Upper lobe of left lung (tissue), 6 donors: ENCODE measurements at regions not wholly inside any gene's neighbourhood (a gene's known extent, or its start where the extent isn't known, plus 50 kb on each side); places are given as distances from the start of the nearest gene placed in this dataset.

Experiments
- ATAC-seq, 2 donors: fragments of 200-7000 bp; cut with Tn5 transposase; one replicate each; pipeline ENCODE4 v1.9.1; 2022; ENCODE audit warnings: mild to moderate bottlenecking in 2 of 2, moderate library complexity in 2 of 2; ENCODE audit not compliant: low FRiP score in 2 of 2
- DNase-seq, 2 donors: peaks; one replicate each; pipeline ENCODE4 v3.0.0-alpha.2; 2019 to 2020
- H3K27ac ChIP-seq, 4 donors: fragments of 200-600 bp; sonication (generic); one replicate each; pipeline ENCODE4 v1.5.1; 2016 to 2019
- H3K27me3 ChIP-seq, 4 donors: fragments of 200-600 bp; sonication (generic); one replicate each; pipeline ENCODE4 v1.5.1; 2017 to 2019
- H3K36me3 ChIP-seq, 4 donors: fragments of 200-600 bp; sonication (generic); one replicate each; pipeline ENCODE4 v1.5.1; 2016 to 2019
- H3K4me1 ChIP-seq, 4 donors: fragments of 200-600 bp; sonication (generic); one replicate each; pipeline ENCODE4 v1.5.1; 2018 to 2019
- H3K4me3 ChIP-seq, 4 donors: fragments of 200-600 bp; sonication (generic); one replicate each; pipeline ENCODE4 v1.5.1; 2017 to 2019; ENCODE audit warnings: mild to moderate bottlenecking in 2 of 4, moderate library complexity in 1 of 4
- H3K9me3 ChIP-seq, 4 donors: fragments of 200-600 bp; sonication (generic); one replicate each; pipeline ENCODE4 v1.5.1; 2018 to 2019
- EP300 ChIP-seq, 4 donors: sonication (generic); formaldehyde crosslinking; IDR thresholded peaks; one replicate each; pipeline ENCODE4 v1.5.1; 2017; ENCODE audit warnings: antibody characterized with exemption in 4 of 4, control low read depth in 2 of 4
- POLR2A ChIP-seq, 4 donors: fragments of 450-650 bp; IDR thresholded peaks; one replicate each; pipeline ENCODE4 v1.5.1; 2016 to 2017; ENCODE audit warnings: antibody characterized with exemption in 4 of 4, mild to moderate bottlenecking in 2 of 4
- POLR2AphosphoS5 ChIP-seq, 2 donors: sonication (generic); formaldehyde crosslinking; IDR thresholded peaks; one replicate each; pipeline ENCODE4 v1.5.1; 2017; ENCODE audit warnings: antibody characterized with exemption in 2 of 2
- WGBS, 2 donors: methylation state at CpG; one replicate each; pipeline ENCODE4 v1.1.5; 2017 to 2018; 5-methylcytosine and 5-hydroxymethylcytosine counted together
- TF ChIP-seq, protein P1 (sequence below), 6 experiments: fragments of 450-650 bp in 4 of 6; fragments of 200-600 bp in 2 of 6; sonication (generic) in 2 of 6; IDR thresholded peaks; one replicate each; pipeline ENCODE4 v1.5.1; 2016 to 2019; ENCODE audit warnings: antibody characterized with exemption in 6 of 6
- donor health status: DM: no; HTN: no; CAD: no; lungs with moderate emphysema.
- donor health status: DM: no; HTN: yes; CAD: no; lungs with severe emphysema.

- ATAC-seq (no peak), DNase-seq (no peak)
- TF ChIP-seq, protein P1, sequence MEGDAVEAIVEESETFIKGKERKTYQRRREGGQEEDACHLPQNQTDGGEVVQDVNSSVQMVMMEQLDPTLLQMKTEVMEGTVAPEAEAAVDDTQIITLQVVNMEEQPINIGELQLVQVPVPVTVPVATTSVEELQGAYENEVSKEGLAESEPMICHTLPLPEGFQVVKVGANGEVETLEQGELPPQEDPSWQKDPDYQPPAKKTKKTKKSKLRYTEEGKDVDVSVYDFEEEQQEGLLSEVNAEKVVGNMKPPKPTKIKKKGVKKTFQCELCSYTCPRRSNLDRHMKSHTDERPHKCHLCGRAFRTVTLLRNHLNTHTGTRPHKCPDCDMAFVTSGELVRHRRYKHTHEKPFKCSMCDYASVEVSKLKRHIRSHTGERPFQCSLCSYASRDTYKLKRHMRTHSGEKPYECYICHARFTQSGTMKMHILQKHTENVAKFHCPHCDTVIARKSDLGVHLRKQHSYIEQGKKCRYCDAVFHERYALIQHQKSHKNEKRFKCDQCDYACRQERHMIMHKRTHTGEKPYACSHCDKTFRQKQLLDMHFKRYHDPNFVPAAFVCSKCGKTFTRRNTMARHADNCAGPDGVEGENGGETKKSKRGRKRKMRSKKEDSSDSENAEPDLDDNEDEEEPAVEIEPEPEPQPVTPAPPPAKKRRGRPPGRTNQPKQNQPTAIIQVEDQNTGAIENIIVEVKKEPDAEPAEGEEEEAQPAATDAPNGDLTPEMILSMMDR (IDR thresholded peaks at IDR 0.05) = no peak
- TF ChIP-seq POLR2A (IDR thresholded peaks at IDR 0.05) (no peak), EP300 (IDR thresholded peaks at IDR 0.05) (no peak), POLR2AphosphoS5 (IDR thresholded peaks at IDR 0.05) (no peak)
- Histone ChIP-seq H3K27me3 (no peaks in the 10 kb centered on the region), H3K27ac (peak overlapping the region in 2 of 4 donors; percentile 53 to 61), H3K9me3 (no peaks in the 10 kb centered on the region), H3K4me3 (no peak overlapping the region), H3K4me1 (no peaks in the 10 kb centered on the region), H3K36me3 (no peaks in the 10 kb centered on the region)
- 69 to 70% methylated on average over 4 of the region's 4 CpGs for WGBS, 2 donors
Observed at GRCh38 chr18:45413180-45413836, 202.0 kb upstream of the SLC14A2 start.

DNA sequence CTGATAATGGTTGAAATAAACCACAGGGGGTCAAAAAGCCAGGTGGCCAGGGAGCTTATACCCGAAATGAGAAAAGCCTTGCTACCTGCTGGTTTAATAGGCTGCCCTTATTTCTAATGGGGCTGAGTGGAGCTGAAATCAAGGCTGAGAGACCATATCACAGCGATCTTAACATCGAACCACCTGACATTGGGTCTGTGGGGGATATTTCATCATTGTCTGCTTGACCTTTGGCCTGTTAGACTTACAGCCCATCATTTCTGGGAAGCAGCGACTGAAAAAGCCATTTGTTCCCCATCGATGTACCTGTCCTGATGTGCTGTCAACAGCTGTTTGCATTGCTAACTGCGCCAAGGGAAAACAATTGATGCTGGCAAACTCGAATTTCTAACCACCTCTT, 199.7 kb upstream of the SLC14A2 start:
- H3K4me3 ChIP-seq = no peak overlapping the region
- DNase-seq (no peak), ATAC-seq (no peak)
- H3K9me3 ChIP-seq = no peaks in the 10 kb centered on the region
- no peak for TF ChIP-seq EP300 (IDR thresholded peaks at IDR 0.05)
- no peak overlapping the region for H3K27ac ChIP-seq
- H3K36me3 ChIP-seq = no peaks in the 10 kb centered on the region
- 58 to 59% methylated on average over 7 of the region's 7 CpGs for WGBS, 2 donors
- H3K27me3 ChIP-seq = no peaks in the 10 kb centered on the region
- no peaks in the 10 kb centered on the region for H3K4me1 ChIP-seq

DNA sequence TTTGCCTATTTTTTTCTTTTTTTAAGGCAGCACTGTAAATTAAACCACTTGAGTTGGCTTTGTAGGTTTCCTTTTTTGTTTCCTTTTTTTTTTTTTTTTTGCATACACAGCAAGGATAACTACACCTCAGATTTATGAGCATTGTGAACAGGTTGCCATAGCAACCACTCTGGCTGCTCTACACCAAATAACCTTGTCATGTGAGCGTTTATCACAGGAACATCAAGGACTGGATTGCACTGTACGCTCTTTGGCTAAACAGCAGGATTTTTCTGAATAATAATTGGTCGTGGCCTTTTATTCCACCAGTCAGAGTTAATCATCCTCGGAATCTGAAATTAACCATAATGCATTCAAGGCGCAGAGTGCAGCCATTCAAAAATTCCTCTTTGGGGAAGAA, 199.1 kb upstream of the SLC14A2 start:
- no peaks in the 10 kb centered on the region for H3K4me1 ChIP-seq

GRCh38 chr18:45417392-45417791, 197.9 kb upstream of the SLC14A2 start:
- Histone ChIP-seq H3K4me1 (no peaks in the 10 kb centered on the region), H3K4me3 (no peak overlapping the region), H3K27me3 (no peaks in the 10 kb centered on the region), H3K27ac (no peak overlapping the region), H3K36me3 (no peaks in the 10 kb centered on the region), H3K9me3 (no peaks in the 10 kb centered on the region)
- WGBS, 2 donors = 61% methylated on average over 3 of the region's 3 CpGs
- DNase-seq = no peak
- no peak for ATAC-seq
- TF ChIP-seq POLR2AphosphoS5 (IDR thresholded peaks at IDR 0.05) = no peak
- TF ChIP-seq POLR2A (IDR thresholded peaks at IDR 0.05) = no peak
- no peak for TF ChIP-seq EP300 (IDR thresholded peaks at IDR 0.05)
- TF ChIP-seq, protein P1 (IDR thresholded peaks at IDR 0.05) = no peak

More for the DNA sequence above, 199.1 kb upstream of the SLC14A2 start:
- no peaks in the 10 kb centered on the region for H3K9me3 ChIP-seq
- H3K36me3 ChIP-seq = no peaks in the 10 kb centered on the region
- TF ChIP-seq, protein P1 (IDR thresholded peaks at IDR 0.05) = no peak
- TF ChIP-seq POLR2AphosphoS5 (IDR thresholded peaks at IDR 0.05) = no peak
- TF ChIP-seq EP300 (IDR thresholded peaks at IDR 0.05) = no peak
- no peak for TF ChIP-seq POLR2A (IDR thresholded peaks at IDR 0.05)
- 46 to 47% methylated on average over 5 of the region's 5 CpGs for WGBS, 2 donors
- H3K27me3 ChIP-seq = no peaks in the 10 kb centered on the region
- no peak for DNase-seq
- ATAC-seq = no peak
- H3K4me3 ChIP-seq = no peak overlapping the region
- H3K27ac ChIP-seq = no peak overlapping the region

DNA sequence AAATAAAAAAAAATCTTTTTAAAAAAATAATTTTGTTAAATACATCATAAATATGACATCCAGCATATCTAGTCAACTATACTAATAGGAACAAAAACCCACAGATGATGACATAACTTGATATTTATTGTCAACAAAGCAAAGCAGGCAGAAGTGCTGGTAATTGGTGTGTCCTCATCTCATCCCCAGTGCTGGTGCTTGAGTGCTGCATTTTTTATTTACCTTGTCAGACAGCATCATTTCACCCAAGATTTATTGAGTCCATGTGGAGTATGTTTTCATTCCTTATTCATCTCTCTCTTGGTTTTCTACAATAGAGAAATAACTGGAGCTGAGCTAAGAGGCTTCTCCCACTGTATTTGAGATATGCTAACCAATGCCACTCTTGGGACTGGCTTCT, 191.6 kb upstream of the SLC14A2 start:
- Histone ChIP-seq H3K4me3 (no peak overlapping the region), H3K4me1 (no peaks in the 10 kb centered on the region), H3K27me3 (no peaks in the 10 kb centered on the region), H3K27ac (no peak overlapping the region), H3K9me3 (no peaks in the 10 kb centered on the region), H3K36me3 (no peaks in the 10 kb centered on the region)
- ATAC-seq (no peak), DNase-seq (no peak)
- TF ChIP-seq POLR2AphosphoS5 (IDR thresholded peaks at IDR 0.05) (no peak), EP300 (IDR thresholded peaks at IDR 0.05) (no peak), POLR2A (IDR thresholded peaks at IDR 0.05) (no peak)
- TF ChIP-seq, protein P1 (IDR thresholded peaks at IDR 0.05) = no peak
